HS-27A (cell line): ENCODE measurements at regions not wholly inside any gene's neighbourhood (a gene's known extent, or its start where the extent isn't known, plus 50 kb on each side); places are given as distances from the start of the nearest gene placed in this dataset.

Experiments
- DNase-seq: peaks from one replicate; pipeline ENCODE4 v3.0.0-alpha.2; 2012; ENCODE audit warnings: low read depth, missing footprints

DNA sequence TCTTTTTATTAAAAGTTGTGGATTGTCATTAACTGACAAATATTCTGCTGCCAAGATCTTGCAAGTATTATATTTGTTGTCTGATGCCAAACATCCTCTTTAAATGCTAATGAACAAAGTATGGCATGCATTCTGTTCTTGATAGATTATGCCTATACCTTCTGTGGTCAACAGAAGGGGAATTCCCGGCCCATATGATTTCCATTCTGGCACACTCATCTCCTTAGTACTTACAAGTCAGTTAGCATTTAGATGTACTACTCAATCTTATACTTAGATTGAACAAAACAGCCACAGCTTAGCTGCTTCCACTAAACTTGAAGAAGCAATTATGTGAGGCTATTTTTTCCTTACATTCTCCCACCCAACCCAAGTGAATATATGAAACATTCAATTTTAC is 246.1 kb upstream of the DACH1 start:
- DNase-seq = no peak

DNA sequence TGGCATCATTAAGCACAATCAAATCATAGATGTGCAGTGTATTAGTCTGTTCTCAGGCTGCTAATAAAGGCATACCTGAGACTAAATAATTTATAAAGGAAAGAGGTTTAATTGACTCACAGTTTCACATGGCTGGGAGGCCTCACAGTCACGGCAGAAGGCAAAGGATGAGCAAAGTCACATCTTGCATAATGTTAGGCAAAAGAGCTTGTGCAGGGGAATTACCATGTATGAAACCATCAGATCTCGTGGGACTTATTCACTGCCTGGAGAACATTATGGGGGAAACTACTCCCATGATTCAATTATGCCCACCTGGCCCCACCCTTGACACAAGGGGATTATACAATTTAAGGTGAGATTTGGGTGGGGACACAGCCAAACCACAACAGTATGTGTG is 245.2 kb upstream of the DACH1 start:
- DNase-seq = no peak

DNA sequence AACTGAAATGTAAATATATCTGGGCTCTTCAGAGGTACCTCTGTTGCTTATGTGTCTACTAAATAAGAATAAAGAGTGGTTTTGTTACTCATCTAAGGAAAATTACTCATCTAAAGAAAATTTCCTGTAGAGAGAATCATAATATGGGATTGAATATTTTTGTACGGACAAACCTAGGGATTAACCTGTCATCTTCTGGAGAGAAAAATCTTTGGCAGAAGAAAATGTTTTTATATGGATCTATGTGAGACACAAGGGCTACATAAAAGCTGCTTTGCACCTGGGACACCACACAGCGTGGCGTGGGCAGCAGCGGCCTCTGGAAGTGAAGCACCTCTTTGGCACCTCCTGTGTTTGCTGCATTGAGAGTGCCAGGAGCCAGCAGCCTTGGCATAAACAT is 242.9 kb upstream of the DACH1 start:
- no peak for DNase-seq

DNA sequence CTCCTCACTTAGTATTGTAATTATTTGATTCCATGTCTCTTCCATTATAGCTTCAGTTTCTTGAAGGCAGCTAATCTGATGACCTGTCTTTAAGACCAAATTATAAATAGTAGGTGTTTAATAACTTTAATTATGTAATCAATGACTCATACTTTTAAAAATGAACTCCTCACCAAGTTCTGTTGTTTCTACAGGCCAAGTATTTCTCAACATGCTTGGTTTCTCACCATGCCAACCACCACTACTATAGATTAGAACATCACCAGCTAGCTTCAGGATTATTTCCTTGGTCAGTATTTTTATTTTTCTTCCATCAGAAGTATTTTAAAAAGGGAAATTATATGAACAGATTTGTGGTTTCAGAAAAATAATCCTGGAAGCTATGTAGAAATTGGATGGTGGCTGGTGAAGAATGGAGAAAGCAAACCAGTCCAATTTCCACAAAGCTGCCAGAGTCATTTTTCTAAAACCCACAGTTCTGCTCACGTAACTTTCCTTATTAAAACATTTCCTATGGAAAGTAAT is 237.7 kb upstream of the DACH1 start:
- no peak for DNase-seq

DNA sequence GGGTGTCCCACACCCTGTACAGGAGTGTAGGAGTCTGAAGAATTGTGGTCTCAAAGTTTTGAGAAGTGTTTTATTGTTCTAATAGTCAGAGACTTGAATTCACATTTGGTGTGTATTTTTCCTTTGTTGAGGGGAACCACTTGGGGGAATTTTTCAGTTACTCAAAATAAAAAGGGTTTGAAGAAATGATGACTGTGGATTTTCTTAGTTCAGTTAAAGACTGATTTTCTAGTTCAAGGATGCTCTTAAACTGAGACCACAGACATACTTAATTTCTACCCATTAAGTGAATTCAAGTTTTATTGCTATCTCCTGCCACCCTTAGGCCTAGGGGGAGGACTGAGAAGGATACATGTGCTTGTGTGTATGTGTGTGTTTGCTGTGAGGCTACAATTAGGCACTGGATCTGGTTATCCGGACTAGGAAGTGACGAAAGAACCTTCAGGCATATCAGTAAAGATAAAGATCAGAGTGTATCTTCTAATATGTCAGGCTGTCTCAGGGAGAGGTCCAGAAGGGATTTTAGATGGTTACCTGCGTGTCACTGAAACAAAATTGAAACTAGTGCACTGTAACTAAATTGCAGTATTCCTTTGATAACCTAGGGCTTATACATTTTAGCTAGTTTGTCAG is 234.9 kb upstream of the DACH1 start:
- DNase-seq = no peak

DNA sequence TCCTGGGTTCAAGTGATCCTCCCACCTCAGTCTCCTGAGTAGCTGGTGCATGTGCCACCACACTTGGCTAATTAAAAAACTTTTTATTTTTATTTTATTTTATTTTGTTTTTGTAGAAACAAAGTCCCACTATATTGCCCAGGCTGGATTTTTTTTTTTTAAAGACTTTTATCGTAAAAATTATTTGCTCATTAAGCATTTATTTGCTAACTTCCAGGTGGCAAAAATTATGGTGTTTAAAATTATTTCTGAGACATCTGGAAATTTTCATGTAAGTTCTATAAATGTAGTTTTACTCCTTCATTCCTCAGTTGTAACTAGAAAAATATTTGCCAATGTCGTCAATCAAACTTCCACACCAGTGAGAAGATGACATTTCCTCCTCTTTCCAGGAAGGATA is 233.3 kb upstream of the DACH1 start:
- no peak for DNase-seq

DNA sequence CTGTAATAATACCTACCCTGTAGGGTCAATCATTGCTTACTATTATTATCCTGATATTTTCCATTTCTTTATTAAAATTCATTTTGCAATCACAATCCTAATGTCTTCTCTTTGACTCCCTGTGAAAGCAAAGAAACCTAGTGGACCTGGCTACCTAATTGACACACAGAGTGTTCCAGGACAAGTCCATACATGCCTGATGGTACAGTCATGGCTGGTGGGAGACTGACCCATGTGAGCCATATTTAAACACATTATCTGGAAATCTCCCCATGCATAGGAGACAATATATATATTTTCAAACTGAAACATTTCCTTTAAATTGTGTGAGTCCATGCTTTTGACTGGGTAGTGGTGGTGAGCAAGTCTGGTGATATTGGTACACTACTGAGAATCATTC is 230.6 kb upstream of the DACH1 start:
- no peak for DNase-seq

DNA sequence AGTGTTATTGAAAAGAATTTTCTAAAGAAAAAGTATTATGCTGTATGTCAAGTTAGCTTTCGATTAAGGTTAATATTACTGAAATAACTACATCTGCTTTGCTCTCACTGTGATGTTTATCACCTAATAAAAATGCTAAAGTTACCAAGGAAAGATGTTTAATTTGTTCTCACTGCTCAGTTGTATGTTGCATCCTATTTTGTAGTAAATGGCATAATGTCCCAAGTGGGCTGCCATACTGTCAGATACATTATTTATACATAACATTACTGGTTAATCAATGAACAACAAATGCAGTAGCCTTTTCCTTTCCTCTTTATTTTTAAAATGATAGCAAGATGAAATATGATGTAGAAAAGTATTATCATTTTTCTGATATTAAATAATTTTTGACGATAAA is 226.3 kb upstream of the DACH1 start:
- no peak for DNase-seq

DNA sequence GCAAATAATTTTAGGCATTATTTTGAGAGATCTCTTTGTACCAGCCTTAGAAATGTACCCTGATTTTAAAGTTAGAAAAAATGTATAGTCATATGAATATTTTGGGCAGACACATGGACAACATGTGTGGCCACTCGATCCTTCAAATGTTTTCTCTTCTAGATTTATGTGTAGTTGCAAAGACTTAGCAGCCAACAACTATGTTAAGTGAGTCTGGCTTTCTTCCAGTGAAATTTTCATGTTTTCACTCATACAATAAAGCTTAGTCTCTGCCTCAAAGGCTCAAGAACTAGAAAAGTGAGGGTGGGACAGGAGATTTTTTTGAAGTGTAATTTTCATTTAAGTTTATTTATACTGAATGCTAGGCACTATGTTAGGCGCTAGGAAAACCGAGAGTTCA is 207.7 kb upstream of the DACH1 start:
- DNase-seq = no peak

DNA sequence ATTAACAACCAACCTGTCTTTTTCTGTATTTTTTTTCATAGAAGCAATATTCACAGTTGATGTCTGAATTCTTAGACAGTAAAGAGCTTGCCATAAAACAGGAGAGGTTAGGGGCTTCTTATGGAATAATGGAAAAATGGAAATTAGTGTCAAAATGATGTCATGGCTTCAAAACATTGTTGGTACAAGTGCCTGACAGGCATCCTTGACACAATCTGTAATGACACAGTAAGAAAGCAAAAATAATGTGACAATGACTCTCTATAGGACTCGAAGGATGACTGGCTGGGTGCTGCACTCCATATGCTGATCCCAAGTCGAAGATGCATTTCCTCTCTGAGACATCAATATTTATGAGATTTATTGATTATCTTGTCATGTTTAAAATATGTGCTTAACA is 205.3 kb upstream of the DACH1 start:
- no peak for DNase-seq

DNA sequence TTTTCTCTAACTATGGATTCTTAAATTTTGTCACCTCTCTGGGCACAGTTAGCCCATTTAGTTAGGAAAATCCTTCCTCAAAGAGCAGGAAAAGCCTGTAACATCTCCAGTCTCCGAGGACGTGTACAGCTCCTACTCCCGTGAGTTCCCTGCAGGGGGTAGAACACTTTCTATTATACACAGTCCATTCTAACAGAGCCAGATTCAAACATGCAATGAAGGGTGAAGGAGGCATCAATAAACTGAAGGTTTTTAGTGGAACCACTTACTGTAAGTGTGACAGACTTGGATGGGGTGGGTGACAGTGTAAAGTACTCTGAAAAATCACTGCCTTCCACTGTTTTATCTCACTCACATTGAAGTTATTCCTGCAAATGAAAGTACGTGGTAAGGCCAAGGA is 204.7 kb upstream of the DACH1 start:
- DNase-seq = no peak

DNA sequence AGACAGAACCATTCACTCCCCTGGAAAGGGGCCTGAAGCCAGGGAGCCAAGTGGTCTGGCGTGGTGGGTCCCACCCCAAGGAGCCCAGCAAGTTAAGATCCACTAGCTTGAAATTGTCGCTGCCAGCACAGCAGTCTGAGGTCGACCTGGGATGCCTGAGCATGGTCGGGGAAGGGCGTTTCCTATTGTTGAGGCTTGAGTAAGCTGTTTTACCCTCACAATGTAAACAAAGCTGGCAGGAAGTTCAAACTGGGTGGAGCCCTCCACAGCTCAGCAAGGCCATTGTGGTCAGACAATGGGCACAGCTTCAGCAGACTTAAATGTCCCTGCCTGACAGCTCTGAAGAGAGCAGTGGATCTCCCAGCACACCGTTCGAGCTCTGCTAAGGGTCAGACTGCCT is 195.6 kb upstream of the DACH1 start:
- DNase-seq = peak; percentile 3

DNA sequence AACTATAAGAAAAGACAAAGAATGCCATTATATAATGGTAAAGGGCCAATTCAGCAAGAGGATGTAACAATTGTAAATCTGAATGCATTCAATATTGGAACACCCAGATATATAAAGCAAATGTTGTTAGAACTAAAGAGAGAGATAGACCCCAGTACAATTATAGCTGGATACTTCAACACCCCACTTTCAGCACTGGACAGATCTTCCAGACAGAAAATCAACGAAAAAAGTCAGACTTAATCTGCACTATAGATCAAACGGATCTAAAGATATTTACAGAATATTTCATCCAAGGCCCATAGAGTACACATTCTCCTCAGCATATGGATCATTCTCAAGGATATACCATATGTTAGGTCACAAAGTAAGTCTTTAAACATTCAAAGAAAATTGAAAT is 194.6 kb upstream of the DACH1 start:
- DNase-seq = no peak

DNA sequence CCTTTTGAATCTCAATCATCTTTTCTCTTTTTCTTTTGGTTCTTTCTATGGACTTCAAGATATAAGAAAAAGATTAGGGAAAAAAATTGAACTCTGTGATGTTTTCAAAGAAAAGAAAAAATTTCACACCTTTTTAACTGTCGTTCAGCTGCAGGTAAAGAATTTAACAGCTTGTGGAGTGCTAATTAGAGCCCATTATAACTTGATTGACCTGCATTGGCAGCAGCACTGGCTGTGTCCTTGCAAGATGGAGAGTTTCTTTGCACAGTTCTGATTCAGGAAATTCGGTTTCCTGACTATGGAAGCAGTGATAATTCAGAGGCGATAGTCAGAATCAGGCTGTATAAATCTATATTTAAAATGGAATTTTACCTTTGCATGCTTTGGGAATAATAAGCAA is 183.2 kb upstream of the DACH1 start:
- DNase-seq = no peak

DNA sequence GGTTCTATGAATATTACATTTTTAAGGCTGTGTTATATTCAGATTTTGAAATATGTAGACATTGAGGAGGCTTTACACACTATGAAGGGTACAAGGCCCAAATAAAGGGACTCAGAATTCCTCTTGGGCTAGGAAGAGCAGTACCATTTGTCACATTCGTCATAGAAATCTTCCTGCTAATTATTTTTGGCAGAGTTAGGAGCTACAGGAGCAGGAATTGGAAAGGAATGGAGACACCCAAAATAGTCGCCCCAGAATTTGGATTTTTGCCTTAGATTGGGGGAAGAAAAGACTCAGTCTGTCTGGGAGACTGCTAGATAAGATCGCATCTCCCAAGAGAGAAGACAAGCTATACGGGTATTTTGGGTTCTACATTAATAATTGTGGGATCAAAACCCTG is 176.4 kb upstream of the DACH1 start:
- no peak for DNase-seq

DNA sequence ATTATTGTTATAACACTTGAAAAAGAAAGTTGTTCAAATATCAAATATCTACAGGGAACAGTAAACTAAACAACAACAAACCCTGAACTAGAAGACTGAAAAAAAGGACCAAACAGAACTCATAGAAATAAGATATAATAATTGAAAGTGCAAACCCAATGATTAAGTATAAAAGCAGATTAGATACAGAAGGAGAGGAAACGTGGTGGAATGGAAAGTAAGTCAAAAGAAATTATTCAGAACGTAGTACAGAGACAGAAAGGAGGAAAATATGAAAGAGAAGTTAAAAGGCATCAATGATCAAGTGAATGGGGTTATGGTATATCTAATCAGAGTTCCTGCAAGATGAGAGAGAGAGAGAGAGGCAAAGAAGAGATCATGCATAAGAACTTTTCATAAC is 174.2 kb upstream of the DACH1 start:
- DNase-seq = no peak

DNA sequence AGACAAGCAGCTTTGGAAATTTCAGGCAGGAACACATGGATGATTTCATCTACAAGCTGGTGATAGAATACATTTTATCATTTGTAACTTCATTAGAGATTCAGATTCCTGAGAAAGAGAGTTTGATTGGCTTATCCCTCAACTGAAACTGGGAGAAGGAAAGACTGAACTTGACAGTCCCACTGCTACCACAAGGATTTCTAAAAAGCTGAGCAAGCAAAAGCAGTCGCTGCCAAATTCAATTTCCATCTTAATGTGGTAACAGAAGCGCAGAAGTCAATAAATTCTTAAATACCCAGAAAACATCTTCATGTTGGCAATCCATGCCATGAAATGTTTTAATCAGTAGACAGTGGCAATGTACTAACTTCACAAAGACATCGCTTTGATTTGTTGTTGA is 172.1 kb upstream of the DACH1 start:
- DNase-seq = no peak

DNA sequence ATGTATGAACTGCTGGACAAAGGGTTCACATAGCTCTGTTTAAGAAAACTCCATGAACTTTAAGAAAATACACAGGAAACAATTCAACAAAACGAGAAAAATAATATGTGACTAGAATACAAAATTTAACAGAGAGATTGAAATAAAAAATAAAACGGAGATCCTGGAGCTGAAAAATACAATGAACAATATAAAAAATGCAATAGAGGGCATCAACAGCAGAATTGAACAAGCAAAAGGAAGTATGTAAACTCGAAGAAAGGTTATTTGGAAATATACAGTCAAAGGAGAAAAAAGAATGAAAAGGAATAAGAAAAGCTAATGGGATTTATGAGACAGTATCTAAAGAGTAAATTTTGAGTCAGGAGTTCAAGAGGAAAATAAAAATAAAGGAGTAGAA is 163.0 kb upstream of the DACH1 start:
- no peak for DNase-seq

DNA sequence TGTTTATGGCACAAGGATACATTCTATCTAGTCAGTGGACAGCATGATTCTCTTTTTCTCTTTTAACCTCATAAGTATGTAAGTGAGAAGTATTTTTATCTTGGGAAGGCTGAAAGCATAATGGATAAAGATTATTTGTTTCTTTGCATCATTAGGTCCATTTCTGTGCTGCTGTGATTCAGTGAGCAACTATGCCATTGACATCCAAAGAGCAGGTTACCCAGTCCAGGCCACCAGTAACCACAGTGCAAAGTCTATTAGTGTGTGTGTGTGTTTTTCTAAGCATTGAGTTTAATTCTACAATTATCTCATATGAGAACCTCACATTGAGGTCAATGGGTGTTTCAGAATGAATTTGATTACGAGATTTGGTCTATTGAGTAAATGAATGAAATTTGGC is 158.8 kb upstream of the DACH1 start:
- no peak for DNase-seq

DNA sequence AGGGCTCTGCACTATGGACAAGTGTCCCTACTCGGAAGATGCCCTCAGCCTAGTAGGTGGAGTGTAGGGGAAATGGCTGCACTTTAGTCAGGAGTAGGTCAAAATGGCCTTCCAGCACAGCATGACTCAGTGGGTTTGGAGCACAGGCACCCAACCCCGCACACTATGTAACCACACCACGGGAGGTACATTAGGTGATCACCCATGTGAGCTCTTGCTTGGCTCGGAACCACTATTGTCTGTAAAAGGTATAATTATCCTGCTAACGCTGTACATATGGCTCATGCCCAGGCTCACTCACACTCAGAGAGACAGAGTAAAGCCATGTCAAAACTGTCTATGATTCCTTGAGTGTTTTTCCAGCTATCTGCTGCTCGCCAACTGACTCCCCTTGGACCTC is 156.9 kb upstream of the DACH1 start:
- no peak for DNase-seq

DNA sequence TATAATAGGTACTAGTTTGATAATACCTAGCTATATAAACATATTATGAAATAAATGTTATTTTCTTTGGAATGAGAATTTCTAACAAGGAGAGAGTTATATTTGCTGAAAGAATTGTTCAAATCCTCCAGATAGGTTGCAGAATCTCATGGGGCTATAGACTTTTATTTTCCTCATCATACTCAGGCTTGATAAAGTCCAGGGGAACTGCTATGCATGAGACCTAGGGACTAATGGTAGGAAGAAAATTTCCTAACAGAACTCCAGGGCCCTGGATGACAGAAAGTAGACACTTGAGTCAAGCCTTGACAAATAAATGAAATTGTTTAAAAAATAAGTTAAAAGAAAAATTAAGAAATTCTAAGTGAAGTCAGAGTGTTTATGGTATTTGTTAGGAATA is 138.5 kb upstream of the DACH1 start:
- no peak for DNase-seq

DNA sequence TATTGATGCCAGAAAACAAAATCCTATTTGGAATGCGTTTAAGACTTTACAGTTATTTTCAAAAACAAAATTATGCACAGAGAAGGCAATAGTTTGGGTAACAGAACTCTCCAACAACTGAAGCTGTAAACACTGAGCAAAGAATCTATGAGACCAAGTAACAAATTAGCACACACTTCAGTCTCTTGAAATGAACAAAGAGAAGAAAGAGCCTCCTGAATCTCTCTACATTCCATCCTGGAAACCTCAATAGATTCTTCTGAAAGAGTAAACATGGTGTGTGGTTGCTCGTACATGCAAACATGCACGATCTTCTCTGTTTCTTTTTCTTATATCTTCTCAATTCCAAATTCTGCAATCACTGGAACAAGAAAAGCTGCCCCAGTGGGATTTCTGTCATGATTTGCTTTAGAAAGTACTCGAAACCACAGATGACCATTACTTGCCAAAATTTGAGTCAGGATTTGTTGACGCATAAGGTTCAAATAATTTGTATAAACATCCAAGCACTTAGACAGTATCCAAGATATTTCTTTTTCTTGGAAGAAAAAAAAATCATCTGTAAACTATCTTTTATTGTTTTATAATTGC is 137.9 kb upstream of the DACH1 start:
- no peak for DNase-seq

DNA sequence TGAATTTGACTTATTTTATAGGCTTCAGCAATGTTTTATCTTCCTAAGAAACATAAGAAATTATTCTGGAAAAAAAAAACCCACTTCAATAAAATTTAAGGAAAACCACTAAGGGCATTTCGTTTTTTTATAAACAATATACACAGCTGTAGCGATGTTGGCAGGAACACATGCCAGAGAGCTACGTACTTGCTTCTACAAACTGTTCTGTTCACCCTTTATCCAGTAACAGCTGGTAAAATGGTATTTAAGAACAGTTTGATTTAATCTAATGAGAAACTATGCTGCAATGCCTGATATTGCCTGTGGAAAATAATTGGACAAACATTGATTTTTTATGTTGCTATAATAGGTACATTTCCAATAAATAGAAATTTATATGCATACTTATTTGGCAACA is 137.2 kb upstream of the DACH1 start:
- DNase-seq = no peak

DNA sequence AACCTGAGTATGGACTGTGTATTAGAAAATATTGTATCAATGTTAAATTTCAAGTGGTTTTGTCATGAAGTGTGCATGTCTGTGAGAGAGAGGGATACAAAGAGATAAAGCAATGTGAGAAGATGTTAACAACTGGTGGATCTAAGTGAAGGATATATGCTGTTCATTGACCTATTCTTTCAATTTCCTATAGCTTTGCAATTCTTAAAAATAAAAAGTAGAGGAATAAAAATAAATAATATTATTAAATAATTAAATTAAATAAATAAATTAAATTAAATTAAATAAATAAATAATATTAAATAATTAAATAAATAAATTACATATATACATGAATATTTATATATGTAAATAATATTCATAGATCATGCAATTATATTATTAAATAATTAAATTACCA is 131.2 kb upstream of the DACH1 start:
- no peak for DNase-seq
